RWPE1 (cell line): ENCODE measurements at regions not wholly inside any gene's neighbourhood (a gene's known extent, or its start where the extent isn't known, plus 50 kb on each side); places are given as distances from the start of the nearest gene placed in this dataset.

Source experiments
- CTCF ChIA-PET: fragments of 350-600 bp; sonication (Branson Sonifier 250); formaldehyde crosslinking; extraction: SDS; loops from one replicate; lab custom pipeline; 2021; lab: Yijun Ruan, JAX
- POLR2A ChIA-PET: fragments of 400-600 bp; formaldehyde crosslinking; extraction: SDS; loops from one replicate; lab custom pipeline; 2020; ENCODE audit warnings: antibody characterized with exemption; ENCODE audit not compliant: low non-redundant PET; lab: Yijun Ruan, JAX
- DNase-seq: peaks from one replicate; pipeline ENCODE4 v3.0.0; 2012; ENCODE audit warnings: low spot score
- H3K27ac ChIP-seq: fragments of 450-650 bp; 2 replicates; pipeline ENCODE4 v1.5.1; 2017
- CTCF ChIP-seq: fragments of 450-650 bp; conservative IDR thresholded peaks from 2 replicates; pipeline ENCODE4 v1.5.1; 2017; ENCODE audit warnings: low read depth, mild to moderate bottlenecking

- DNase-seq: no peak
- no peak overlapping the region for H3K27ac ChIP-seq
- ChIA-PET POLR2A (no interaction called here), CTCF (interaction anchor here (0.6 kb wide), 1 partner anchor 657 kb away, joined by 3 read pairs; no protein-coding TSS in a partner anchor)
- TF ChIP-seq CTCF: no peak
Measured at GRCh38 chr18:30386624-30387023, 655.9 kb downstream of the DSC3 start.

- no peak for DNase-seq
- CTCF ChIA-PET: no interaction called here
- H3K27ac ChIP-seq: no peak overlapping the region
- POLR2A ChIA-PET: no interaction called here
- TF ChIP-seq CTCF: no peak
Measured at GRCh38 chr18:30385684-30386083, 656.9 kb downstream of the DSC3 start.

DNA sequence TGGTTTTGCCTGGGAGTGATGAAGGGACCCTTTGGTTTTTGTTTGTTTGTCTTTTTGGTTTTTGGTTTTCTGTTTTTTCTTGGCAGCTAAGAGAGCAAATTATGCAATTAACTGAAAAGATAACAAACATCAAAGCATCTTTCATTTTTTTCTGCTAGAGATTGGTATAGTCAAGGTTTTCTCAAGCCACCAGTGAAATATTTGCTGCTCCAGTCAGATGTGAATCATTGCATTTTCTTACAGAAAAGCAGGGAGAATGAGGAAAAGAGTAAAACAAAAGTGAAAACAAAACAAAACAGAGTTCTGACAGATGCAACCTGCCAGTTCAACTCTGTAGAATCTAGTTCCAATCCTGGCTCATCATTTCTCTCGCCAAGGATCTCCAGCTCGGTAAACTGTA, 660.7 kb downstream of the DSC3 start:
- no peak overlapping the region for H3K27ac ChIP-seq
- ChIA-PET CTCF (no interaction called here), POLR2A (no interaction called here)
- no peak for DNase-seq
- no peak for TF ChIP-seq CTCF

- no peak for DNase-seq
- TF ChIP-seq CTCF: no peak
- ChIA-PET CTCF (no interaction called here), POLR2A (no interaction called here)
- no peak overlapping the region for H3K27ac ChIP-seq
Measured at GRCh38 chr18:30378097-30378496, 664.4 kb downstream of the DSC3 start.

- no peak overlapping the region for H3K27ac ChIP-seq
- TF ChIP-seq CTCF: no peak
- POLR2A ChIA-PET: no interaction called here
- CTCF ChIA-PET: interaction anchor here (0.7 kb wide), 1 partner anchor 61 kb away, joined by 6 read pairs; no protein-coding TSS in a partner anchor
- no peak for DNase-seq
Measured at GRCh38 chr18:30376515-30376914, 666.0 kb downstream of the DSC3 start.

GRCh38 chr18:30361864-30362540, 680.5 kb downstream of the DSC3 start:
- CTCF ChIA-PET: no interaction called here
- no peak for TF ChIP-seq CTCF
- H3K27ac ChIP-seq: no peak overlapping the region
- POLR2A ChIA-PET: interaction anchor here (0.6 kb wide), 1 partner anchor 65 kb away, joined by 3 read pairs; no protein-coding TSS in a partner anchor
- DNase-seq: no peak
